SIG-M5 (cell line): ENCODE measurements at regions not wholly inside any gene's neighbourhood (a gene's known extent, or its start where the extent isn't known, plus 50 kb on each side); places are given as distances from the start of the nearest gene placed in this dataset.
"Not testable (repeated sequence)": the region's sequence is repeated elsewhere in the genome, so short reads cannot be mapped to it uniquely, and the experiment has no call there.

Experiments
- DNase-seq: peaks from one replicate; lab custom pipeline; 2025; lab: John Stamatoyannopoulos, UW

- DNase-seq = no peak
These were observed 388.3 kb downstream of the COG6 start for GRCh38 chr13:40043764-40044163.

- DNase-seq = no peak
These were observed 391.9 kb downstream of the COG6 start for GRCh38 chr13:40047322-40047771.

DNA sequence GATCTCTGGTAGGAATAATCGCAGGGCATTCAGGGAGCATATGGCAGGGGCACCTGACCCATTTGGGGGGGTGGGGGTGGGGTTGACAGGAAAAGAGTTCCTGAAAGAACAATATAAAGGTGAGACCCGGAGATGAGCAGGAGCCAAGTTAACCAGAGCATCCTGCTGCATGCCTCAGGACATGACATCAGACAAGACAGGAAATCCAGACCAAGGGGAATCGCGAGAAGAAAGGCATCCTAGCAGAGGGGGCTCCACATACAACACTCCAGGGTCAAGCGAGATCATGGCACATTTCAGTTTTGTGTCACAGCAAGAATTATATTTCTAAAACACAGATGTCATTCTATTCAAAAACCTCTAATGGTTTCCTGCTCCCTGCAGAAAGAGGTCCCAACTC lies 393.1 kb downstream of the COG6 start:
- DNase-seq = no peak

- DNase-seq = no peak
These were observed 397.5 kb downstream of the COG6 start for GRCh38 chr13:40052954-40053353.

- no peak for DNase-seq
These were observed 397.9 kb downstream of the COG6 start for GRCh38 chr13:40053401-40053800.

DNA sequence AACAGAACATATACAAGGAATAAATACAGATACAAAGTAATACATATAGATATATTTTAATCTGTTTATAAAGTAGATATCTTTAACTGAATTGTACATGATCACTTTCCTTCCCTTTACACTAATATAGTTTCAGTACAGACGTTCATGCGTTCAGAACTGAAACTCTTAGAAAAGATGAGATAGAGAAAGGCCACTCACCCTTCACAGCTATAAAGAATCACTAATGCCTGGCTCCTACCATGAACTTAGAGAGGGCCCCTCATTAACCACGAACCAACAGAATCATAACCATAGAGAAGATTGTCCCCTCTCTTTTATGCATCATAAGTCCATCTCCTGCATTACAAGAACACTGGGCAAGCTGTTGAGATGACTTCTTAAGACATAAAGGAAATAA lies 399.0 kb downstream of the COG6 start:
- not testable (repeated sequence) for DNase-seq

DNA sequence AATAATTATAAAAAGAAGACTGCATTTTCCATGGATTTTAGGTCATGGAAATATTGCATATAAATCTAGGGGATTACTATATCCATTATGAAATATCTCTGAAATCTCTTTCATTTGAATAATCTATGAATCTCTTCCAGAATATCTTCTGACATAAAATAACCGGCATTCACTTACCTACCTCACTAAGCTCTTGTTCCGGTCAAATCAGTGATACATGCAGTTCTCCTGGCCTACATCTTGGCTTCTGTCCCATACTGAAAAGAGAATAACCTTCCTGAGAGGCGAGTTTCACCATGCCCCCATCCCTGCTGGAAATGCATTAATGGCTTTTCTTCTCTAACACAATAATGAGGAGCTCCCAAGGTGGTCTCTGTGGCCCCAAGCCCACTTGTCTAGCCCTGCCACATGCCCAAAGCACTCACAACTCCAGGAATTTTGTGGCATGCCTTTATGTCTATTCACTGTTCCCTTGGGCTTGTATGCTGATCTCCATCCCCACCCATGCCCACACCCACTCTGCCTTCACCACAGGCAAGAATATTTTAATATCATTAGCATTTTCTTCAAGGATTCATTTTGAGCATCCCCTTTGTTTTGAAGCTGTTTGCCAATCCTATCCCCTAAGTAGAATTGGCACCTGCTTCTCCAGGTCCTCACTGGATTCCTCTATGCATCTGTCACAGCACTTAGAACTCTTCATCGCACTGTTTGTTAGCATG lies 401.6 kb downstream of the COG6 start:
- DNase-seq = no peak

GRCh38 chr13:40058757-40059236 lies 403.3 kb downstream of the COG6 start:
- no peak for DNase-seq

GRCh38 chr13:40059540-40060232 lies 404.2 kb downstream of the COG6 start:
- no peak for DNase-seq

- DNase-seq = no peak
These were observed 405.0 kb downstream of the COG6 start for GRCh38 chr13:40060296-40061007.

DNA sequence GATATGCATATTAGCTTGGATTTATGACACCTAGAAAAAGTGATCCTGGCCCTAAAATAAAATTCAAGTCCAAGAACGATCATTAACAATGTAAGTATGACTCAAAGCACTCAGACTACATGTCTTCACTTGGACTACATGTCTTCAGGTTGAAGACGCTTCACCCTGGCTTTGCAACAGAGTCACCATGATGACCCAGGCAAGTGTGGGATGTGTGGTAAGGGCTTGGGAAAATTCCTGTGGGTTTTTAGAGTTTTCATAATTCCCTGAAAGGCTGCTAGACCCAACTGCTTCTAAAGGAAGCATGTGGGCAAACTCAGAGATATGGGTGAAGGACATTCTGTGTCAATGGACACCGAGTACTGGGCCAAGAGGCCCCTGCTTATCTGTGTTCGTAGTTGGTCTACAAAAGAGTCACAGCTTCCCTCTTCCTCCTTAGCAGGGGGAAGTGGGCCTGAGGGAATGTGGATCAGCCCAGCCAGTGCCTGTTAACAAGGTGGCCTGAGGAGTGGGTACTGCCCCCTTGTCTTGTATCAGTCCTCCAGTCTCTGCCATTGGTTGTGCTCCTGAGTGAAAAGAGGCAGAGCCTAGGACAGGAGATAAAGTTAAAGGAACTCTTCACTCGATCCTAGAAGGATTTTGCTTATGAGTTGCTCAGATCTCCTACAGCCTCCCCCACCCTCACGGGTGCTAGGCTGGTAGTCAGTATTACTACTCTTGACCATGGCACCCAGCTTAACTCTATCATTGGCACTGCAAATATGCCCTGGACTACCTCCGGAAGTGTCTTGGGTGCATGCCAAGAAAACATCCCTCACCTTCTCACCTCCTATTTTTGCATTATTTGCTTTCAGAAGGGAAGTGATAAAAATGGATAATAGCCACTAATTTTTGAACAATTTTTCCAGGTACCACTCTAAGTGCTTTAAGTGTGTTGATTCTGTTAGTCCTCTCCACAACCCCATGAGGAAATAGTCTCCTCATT lies 406.3 kb downstream of the COG6 start:
- no peak for DNase-seq

- DNase-seq = no peak
These were observed 407.8 kb downstream of the COG6 start for GRCh38 chr13:40063278-40063698.

- no peak for DNase-seq
These were observed 408.2 kb downstream of the COG6 start for GRCh38 chr13:40063703-40064102.

- no peak for DNase-seq
These were observed 409.0 kb downstream of the COG6 start for GRCh38 chr13:40064154-40065097.

- DNase-seq = no peak
These were observed 413.9 kb downstream of the COG6 start for GRCh38 chr13:40069173-40070044.

DNA sequence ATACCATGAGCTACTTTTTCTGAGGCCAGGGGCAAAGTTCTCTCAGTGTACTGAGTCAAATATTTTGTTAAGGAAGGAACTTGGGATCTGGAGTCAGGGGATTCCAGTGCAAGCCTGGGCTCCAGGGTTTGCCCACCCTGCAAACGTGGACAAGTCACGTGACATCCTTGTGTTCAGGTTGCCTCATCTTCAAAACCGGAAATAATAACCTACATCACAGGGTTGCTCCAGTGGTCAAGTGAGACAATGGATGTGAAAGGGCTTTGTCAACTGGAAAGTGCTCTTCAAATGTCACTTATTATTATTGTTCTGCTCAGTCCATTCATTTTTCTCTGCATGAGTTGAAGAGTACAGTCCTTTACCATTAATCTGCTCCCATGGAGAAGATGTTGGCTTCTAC lies 414.9 kb downstream of the COG6 start:
- DNase-seq = no peak

- no peak for DNase-seq
These were observed 417.2 kb downstream of the COG6 start for GRCh38 chr13:40072663-40073120.

GRCh38 chr13:40074338-40074737 lies 418.9 kb downstream of the COG6 start:
- DNase-seq = no peak

DNA sequence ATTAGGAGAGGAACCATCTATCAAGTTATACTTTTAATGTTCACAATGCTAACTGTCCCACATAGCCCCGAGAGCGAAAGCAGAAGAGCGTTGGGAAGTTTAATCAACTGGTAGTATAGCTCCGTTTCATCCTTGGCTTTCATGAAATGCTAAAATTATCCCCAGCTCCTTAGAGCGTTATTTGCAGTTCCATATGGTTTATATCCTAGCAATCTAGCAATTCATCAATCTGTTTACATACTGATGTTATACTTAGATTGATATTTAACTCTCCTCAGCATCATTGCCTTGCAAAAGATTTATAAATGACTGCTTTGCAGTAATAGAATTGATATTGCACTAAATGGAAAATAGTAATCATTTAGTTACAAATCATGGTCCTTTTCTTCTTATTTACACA lies 419.8 kb downstream of the COG6 start:
- DNase-seq = no peak
